NB4 (cell line): ENCODE measurements at regions not wholly inside any gene's neighbourhood (a gene's known extent, or its start where the extent isn't known, plus 50 kb on each side); places are given as distances from the start of the nearest gene placed in this dataset.
"Not testable (repeated sequence)": the region's sequence is repeated elsewhere in the genome, so short reads cannot be mapped to it uniquely, and the experiment has no call there.

Source experiments
- DNase-seq: peaks from one replicate; pipeline ENCODE4 v3.0.0; 2010; ENCODE audit warnings: low read depth
- H3K4me3 ChIP-seq: one replicate; pipeline ENCODE4 v1.5.1; 2011; ENCODE audit warnings: mild to moderate bottlenecking, low read depth, low read length, moderate library complexity
- CTCF ChIP-seq: IDR thresholded peaks from one replicate; pipeline ENCODE4 v1.5.1; 2012; ENCODE audit warnings: low read depth, low read length
- MAX ChIP-seq: IDR thresholded peaks from 2 replicates; pipeline ENCODE4 v1.6.1; 2011; ENCODE audit warnings: low read depth, low read length
- MYC ChIP-seq: IDR thresholded peaks from 2 replicates; pipeline ENCODE4 v1.6.1; 2011; ENCODE audit warnings: low read depth, low read length
- POLR2A ChIP-seq: IDR thresholded peaks from 2 replicates; pipeline ENCODE4 v1.6.1; 2011; ENCODE audit warnings: mild to moderate bottlenecking; ENCODE audit not compliant: insufficient read length; ENCODE audit errors: extremely low read depth

- no peak for DNase-seq
- H3K4me3 ChIP-seq = no peak overlapping the region
- TF ChIP-seq CTCF = no peak
- TF ChIP-seq POLR2A = no peak
- no peak for TF ChIP-seq MYC
- TF ChIP-seq MAX = no peak
Measured at GRCh38 chr7:13610372-13610771, 379.1 kb downstream of the ETV1 start.

- no peak for TF ChIP-seq CTCF
- TF ChIP-seq MYC = no peak
- TF ChIP-seq POLR2A = no peak
Measured at GRCh38 chr7:13615679-13616078, 373.8 kb downstream of the ETV1 start.

GRCh38 chr7:13627455-13627854, 362.0 kb downstream of the ETV1 start:
- TF ChIP-seq POLR2A (no peak), MYC (no peak), MAX (no peak), CTCF (no peak)
- H3K4me3 ChIP-seq = no peak overlapping the region
- DNase-seq = no peak

More at GRCh38 chr7:13615679-13616078, 373.8 kb downstream of the ETV1 start:
- H3K4me3 ChIP-seq = no peak overlapping the region
- no peak for DNase-seq

- DNase-seq = peak; percentile 46
- TF ChIP-seq CTCF (no peak), POLR2A (no peak), MYC (no peak), MAX (no peak)
- no peak overlapping the region for H3K4me3 ChIP-seq
Measured at GRCh38 chr7:13628239-13629001, 361.0 kb downstream of the ETV1 start.

GRCh38 chr7:13631207-13632049, 358.0 kb downstream of the ETV1 start:
- DNase-seq = not testable (repeated sequence)

GRCh38 chr7:13633857-13634256, 355.6 kb downstream of the ETV1 start:
- TF ChIP-seq CTCF (no peak), MYC (no peak), POLR2A (no peak), MAX (no peak)
- DNase-seq = no peak
- no peak overlapping the region for H3K4me3 ChIP-seq

More at GRCh38 chr7:13631207-13632049, 358.0 kb downstream of the ETV1 start:
- not testable (repeated sequence) for H3K4me3 ChIP-seq
